ENCODE measurements at regions not wholly inside any gene's neighbourhood (a gene's known extent, or its start where the extent isn't known, plus 50 kb on each side); places are given as distances from the start of the nearest gene placed in this dataset.

DNA sequence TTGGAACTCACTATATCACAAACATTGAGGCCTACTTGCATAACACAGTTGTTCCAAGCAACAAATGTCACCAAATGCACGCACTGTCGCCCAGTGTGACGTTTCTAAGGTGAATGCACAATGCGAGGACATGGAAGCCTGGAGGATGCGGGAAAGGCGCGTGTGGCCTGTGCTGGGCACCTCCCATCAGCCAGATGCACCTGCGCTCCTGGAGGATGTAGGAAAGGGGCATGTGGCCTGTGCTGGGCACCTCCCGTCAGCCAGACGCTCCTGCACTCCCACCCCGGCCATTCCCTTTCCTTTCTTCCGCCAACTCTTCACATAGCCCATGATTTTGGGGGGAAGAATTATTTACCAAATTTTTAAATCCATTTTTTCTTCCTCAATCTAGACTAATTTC is 202.4 kb upstream of the SOX1 start:
- Histone ChIP-seq H3K4me3 (ENCODE audit: low read depth, low read length) (no peak overlapping the region), H3K36me3 (ENCODE audit: control insufficient read depth, insufficient read depth, low read length) (no peaks in the 10 kb centered on the region), H3K27me3 (ENCODE audit: control insufficient read depth, insufficient read depth, low read length) (no peaks in the 10 kb centered on the region)
- no peak for DNase-seq (ENCODE audit: low read depth)
- FAIRE-seq: no peak
- TF ChIP-seq, protein P1, sequence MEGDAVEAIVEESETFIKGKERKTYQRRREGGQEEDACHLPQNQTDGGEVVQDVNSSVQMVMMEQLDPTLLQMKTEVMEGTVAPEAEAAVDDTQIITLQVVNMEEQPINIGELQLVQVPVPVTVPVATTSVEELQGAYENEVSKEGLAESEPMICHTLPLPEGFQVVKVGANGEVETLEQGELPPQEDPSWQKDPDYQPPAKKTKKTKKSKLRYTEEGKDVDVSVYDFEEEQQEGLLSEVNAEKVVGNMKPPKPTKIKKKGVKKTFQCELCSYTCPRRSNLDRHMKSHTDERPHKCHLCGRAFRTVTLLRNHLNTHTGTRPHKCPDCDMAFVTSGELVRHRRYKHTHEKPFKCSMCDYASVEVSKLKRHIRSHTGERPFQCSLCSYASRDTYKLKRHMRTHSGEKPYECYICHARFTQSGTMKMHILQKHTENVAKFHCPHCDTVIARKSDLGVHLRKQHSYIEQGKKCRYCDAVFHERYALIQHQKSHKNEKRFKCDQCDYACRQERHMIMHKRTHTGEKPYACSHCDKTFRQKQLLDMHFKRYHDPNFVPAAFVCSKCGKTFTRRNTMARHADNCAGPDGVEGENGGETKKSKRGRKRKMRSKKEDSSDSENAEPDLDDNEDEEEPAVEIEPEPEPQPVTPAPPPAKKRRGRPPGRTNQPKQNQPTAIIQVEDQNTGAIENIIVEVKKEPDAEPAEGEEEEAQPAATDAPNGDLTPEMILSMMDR (IDR thresholded peaks at IDR 0.05; ENCODE audit: insufficient read depth, low read length, severe bottlenecking): no peak

DNA sequence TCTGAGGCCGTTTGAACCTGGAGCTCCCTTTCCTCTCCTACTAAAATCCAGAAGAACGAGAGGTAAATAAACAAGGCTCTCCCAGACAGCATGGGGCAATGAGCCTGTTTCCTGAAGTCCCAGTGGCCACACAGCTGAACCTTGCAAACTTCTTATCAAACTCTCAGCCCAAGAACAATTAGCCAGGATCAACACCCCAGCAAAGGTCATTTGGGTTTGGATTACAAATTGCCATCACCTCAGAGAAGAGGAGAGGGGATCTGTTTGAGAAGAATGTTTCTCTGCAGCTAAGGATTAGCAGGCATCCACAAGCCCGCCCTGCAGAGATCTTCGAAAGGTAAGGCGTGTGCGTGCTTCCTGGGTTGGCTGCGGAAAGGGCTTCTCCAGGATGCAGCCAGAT is 201.9 kb upstream of the SOX1 start:
- Histone ChIP-seq H3K4me3 (ENCODE audit: low read depth, low read length) (no peak overlapping the region), H3K27me3 (ENCODE audit: control insufficient read depth, insufficient read depth, low read length) (no peaks in the 10 kb centered on the region), H3K36me3 (ENCODE audit: control insufficient read depth, insufficient read depth, low read length) (no peaks in the 10 kb centered on the region)
- no peak for FAIRE-seq
- TF ChIP-seq, protein P1 (IDR thresholded peaks at IDR 0.05; ENCODE audit: insufficient read depth, low read length, severe bottlenecking): no peak
- no peak for DNase-seq (ENCODE audit: low read depth)

DNA sequence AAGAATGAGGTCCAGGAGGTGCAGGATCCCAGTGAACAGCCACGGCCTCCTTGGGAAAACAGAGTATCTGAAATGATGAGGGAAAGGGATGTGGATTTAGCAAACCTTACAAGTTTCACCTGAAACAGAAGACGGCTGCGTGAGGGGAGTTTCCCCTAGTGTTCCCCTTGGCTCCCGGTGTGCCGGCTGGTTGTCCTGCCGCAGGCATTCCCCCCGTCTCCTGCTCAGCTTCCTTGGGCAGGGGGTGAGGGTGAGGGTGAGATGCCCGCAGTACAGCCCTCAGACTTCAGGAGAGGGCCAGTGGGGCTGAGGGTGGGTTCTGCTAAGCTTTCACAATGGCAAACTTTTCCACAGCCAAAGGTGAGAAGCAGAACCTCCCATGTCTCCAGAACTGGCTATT is 201.1 kb upstream of the SOX1 start:
- DNase-seq (ENCODE audit: low read depth): no peak
- no peaks in the 10 kb centered on the region for H3K27me3 ChIP-seq (ENCODE audit: control insufficient read depth, insufficient read depth, low read length)
- TF ChIP-seq, protein P1 (IDR thresholded peaks at IDR 0.05; ENCODE audit: insufficient read depth, low read length, severe bottlenecking): no peak
- no peaks in the 10 kb centered on the region for H3K36me3 ChIP-seq (ENCODE audit: control insufficient read depth, insufficient read depth, low read length)
- no peak for FAIRE-seq
- H3K4me3 ChIP-seq (ENCODE audit: low read depth, low read length): no peak overlapping the region

DNA sequence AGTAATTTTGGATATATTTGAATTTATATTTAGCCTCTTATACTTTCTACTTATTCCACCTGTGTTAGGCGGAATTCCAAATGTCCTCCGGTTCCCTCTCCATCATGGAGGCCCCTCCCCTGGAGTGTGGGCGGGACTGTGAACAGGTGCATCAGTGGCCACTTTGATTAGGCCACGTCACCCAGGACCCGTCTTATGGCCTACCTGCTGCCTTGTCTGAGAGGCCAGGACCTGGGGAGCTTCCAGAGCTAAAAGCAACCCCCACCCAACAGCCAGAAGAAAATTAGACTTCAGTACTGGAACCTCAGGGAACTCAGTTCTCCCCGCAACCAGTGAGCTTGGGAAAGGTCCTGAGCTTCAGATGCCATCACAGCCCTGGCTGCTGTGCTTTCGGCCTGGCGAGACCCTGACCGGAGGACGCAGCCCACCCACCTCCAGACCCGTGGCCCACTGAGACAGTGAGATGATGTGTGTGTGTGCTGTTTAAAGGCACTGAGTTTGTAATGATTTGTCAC is 200.2 kb upstream of the SOX1 start:
- DNase-seq (ENCODE audit: low read depth) (no peak), FAIRE-seq (no peak)
- Histone ChIP-seq H3K4me3 (ENCODE audit: low read depth, low read length) (no peak overlapping the region), H3K27me3 (ENCODE audit: control insufficient read depth, insufficient read depth, low read length) (no peaks in the 10 kb centered on the region), H3K36me3 (ENCODE audit: control insufficient read depth, insufficient read depth, low read length) (no peaks in the 10 kb centered on the region)
- TF ChIP-seq, protein P1 (IDR thresholded peaks at IDR 0.05; ENCODE audit: insufficient read depth, low read length, severe bottlenecking): no peak

DNA sequence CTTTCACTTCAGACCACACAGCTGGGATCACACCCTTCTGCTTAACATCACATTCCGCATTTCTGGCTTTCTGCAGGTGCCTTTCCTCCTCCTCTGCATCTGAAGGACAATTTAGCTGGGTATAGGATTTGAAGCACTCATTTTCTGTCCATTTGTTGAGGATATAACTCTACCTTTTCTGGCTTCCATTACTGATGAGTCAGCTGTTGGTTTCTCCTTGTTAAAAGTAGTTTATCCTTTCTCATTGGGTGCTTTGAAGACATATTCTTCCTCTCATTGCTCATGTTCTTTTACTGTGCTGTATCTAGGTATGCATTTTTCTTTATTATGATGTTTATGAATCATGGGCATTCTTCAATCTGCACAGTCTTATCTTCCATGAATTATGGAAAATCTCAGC is 199.3 kb upstream of the SOX1 start:
- DNase-seq (ENCODE audit: low read depth): no peak
- no peak for FAIRE-seq
- TF ChIP-seq, protein P1 (IDR thresholded peaks at IDR 0.05; ENCODE audit: insufficient read depth, low read length, severe bottlenecking): no peak
- Histone ChIP-seq H3K4me3 (ENCODE audit: low read depth, low read length) (no peak overlapping the region), H3K36me3 (ENCODE audit: control insufficient read depth, insufficient read depth, low read length) (no peaks in the 10 kb centered on the region), H3K27me3 (ENCODE audit: control insufficient read depth, insufficient read depth, low read length) (no peaks in the 10 kb centered on the region)

DNA sequence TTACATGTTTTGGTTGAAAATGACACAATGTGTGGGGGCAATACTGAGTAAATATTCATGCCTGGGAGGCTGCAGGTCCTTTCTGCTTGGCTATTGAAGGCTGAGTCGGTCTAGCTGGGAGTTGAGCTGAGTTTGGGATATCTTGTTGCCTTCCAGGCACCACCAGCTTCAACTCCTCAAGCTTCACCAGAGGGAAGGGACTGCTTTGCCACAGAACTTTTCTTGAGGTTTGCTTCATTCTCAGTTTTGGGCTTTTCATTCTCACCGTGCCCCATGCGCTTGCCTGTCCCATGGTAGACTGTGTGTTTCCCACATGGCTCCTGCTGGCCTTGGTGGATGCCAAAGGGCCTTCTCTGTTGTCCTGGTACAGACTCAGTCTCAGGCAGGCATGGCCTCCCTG is 198.2 kb upstream of the SOX1 start:
- FAIRE-seq: no peak
- H3K4me3 ChIP-seq (ENCODE audit: low read depth, low read length): no peak overlapping the region
- no peaks in the 10 kb centered on the region for H3K36me3 ChIP-seq (ENCODE audit: control insufficient read depth, insufficient read depth, low read length)
- TF ChIP-seq, protein P1 (IDR thresholded peaks at IDR 0.05; ENCODE audit: insufficient read depth, low read length, severe bottlenecking): no peak
- H3K27me3 ChIP-seq (ENCODE audit: control insufficient read depth, insufficient read depth, low read length): no peaks in the 10 kb centered on the region
- no peak for DNase-seq (ENCODE audit: low read depth)
